Fibroblast of lung (primary cell): ENCODE measurements at regions not wholly inside any gene's neighbourhood (a gene's known extent, or its start where the extent isn't known, plus 50 kb on each side); places are given as distances from the start of the nearest gene placed in this dataset.

ENCODE experiments used
- EZH2 ChIP-seq: IDR thresholded peaks from 2 replicates; pipeline ENCODE4 v1.5.1; 2012; ENCODE audit warnings: low read length, control low read depth, mild to moderate bottlenecking; ENCODE audit errors: missing control alignments
- TF ChIP-seq, protein P1 (sequence below), 2 donors: IDR thresholded peaks in 1 of 2; conservative IDR thresholded peaks in 1 of 2; 1 replicate in 1 of 2; 2 replicates in 1 of 2; pipeline ENCODE4 v1.5.1; 2011 to 2012; ENCODE audit warnings: low read length in 2 of 2, control low read depth in 1 of 2, inconsistent platforms in 1 of 2, low read depth in 1 of 2, mild to moderate bottlenecking in 1 of 2

DNA sequence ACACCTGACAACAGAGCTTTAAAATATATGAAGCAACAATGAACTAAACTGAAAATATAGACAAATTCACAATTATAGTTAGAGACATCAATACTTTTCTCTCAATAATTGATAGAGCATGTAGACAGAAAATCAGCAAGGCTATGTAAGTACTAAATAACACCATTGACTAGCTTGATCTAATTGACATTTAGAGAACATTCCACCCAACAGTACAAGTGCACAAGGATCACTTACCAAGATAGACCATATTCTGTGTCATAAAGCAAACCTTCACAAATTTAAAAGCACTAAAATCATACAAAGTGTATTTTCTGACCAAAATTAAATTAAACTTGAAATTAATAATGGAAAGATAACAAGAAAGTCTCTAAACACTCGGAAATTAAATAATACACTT, 562.5 kb downstream of the INSC start:
- TF ChIP-seq, protein P1, sequence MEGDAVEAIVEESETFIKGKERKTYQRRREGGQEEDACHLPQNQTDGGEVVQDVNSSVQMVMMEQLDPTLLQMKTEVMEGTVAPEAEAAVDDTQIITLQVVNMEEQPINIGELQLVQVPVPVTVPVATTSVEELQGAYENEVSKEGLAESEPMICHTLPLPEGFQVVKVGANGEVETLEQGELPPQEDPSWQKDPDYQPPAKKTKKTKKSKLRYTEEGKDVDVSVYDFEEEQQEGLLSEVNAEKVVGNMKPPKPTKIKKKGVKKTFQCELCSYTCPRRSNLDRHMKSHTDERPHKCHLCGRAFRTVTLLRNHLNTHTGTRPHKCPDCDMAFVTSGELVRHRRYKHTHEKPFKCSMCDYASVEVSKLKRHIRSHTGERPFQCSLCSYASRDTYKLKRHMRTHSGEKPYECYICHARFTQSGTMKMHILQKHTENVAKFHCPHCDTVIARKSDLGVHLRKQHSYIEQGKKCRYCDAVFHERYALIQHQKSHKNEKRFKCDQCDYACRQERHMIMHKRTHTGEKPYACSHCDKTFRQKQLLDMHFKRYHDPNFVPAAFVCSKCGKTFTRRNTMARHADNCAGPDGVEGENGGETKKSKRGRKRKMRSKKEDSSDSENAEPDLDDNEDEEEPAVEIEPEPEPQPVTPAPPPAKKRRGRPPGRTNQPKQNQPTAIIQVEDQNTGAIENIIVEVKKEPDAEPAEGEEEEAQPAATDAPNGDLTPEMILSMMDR (conservative IDR thresholded peaks at IDR 0.05 in 1 of 2, IDR thresholded peaks at IDR 0.05 in 1 of 2; ENCODE audit: low read depth in 1 of 2, low read length in 2 of 2): no peak
- TF ChIP-seq EZH2: no peak
